GM10266 (cell line): ENCODE measurements at regions not wholly inside any gene's neighbourhood (a gene's known extent, or its start where the extent isn't known, plus 50 kb on each side); places are given as distances from the start of the nearest gene placed in this dataset.

Source experiments
- DNase-seq: peaks from one replicate; pipeline ENCODE4 v3.0.0; 2012; ENCODE audit errors: extremely low spot score
- CTCF ChIP-seq: IDR thresholded peaks from 2 replicates; pipeline ENCODE4 v1.5.1; 2012; ENCODE audit warnings: mild to moderate bottlenecking, low read depth; ENCODE audit not compliant: control insufficient read depth, insufficient read depth; ENCODE audit errors: missing control alignments

GRCh38 chr22:27560781-27561180 is 240.8 kb downstream of the MN1 start:
- no peak for TF ChIP-seq CTCF
- DNase-seq, result no peak

GRCh38 chr22:27561286-27561904 is 240.2 kb downstream of the MN1 start:
- DNase-seq, result no peak
- no peak for TF ChIP-seq CTCF

GRCh38 chr22:27564806-27565205 is 236.8 kb downstream of the MN1 start:
- TF ChIP-seq CTCF, result no peak
- DNase-seq, result no peak

GRCh38 chr22:27566602-27567001 is 235.0 kb downstream of the MN1 start:
- no peak for TF ChIP-seq CTCF

GRCh38 chr22:27568265-27568664 is 233.3 kb downstream of the MN1 start:
- no peak for DNase-seq
- no peak for TF ChIP-seq CTCF

More at GRCh38 chr22:27566602-27567001, 235.0 kb downstream of the MN1 start:
- DNase-seq, result no peak

- TF ChIP-seq CTCF, result no peak
- DNase-seq, result no peak
These were observed 229.9 kb downstream of the MN1 start for GRCh38 chr22:27571463-27572277.

GRCh38 chr22:27572278-27572666 is 229.3 kb downstream of the MN1 start:
- TF ChIP-seq CTCF, result no peak
- DNase-seq, result no peak
